Trophoblast cell (in vitro differentiated cells and primary cell): ENCODE measurements at regions not wholly inside any gene's neighbourhood (a gene's known extent, or its start where the extent isn't known, plus 50 kb on each side); places are given as distances from the start of the nearest gene placed in this dataset.

Experiments used
- DNase-seq, 2 donors: peaks; one replicate each; pipeline ENCODE4 v3.0.0-alpha.2; 2016
- H2AFZ ChIP-seq: 2 replicates; pipeline ENCODE4 v1.6.1; 2013; ENCODE audit warnings: low read length, moderate library complexity, mild to moderate bottlenecking; ENCODE audit not compliant: insufficient read depth, poor library complexity
- H2AK5ac ChIP-seq: 2 replicates; pipeline ENCODE4 v1.6.1; 2013; ENCODE audit warnings: mild to moderate bottlenecking, low read length
- H2BK120ac ChIP-seq: 2 replicates; pipeline ENCODE4 v1.6.1; 2013; ENCODE audit warnings: low read length, mild to moderate bottlenecking, moderate library complexity; ENCODE audit not compliant: insufficient read depth, poor library complexity
- H2BK12ac ChIP-seq: 2 replicates; pipeline ENCODE4 v1.6.1; 2013; ENCODE audit warnings: mild to moderate bottlenecking, low read length, moderate library complexity
- H2BK5ac ChIP-seq: 2 replicates; pipeline ENCODE4 v1.6.1; 2013; ENCODE audit warnings: low read length, low read depth, moderate library complexity, mild to moderate bottlenecking; ENCODE audit not compliant: poor library complexity
- H3K14ac ChIP-seq: 2 replicates; pipeline ENCODE4 v1.6.1; 2013; ENCODE audit warnings: mild to moderate bottlenecking, low read length
- H3K18ac ChIP-seq: 2 replicates; pipeline ENCODE4 v1.6.1; 2013; ENCODE audit warnings: mild to moderate bottlenecking, low read length
- H3K23ac ChIP-seq: 2 replicates; pipeline ENCODE4 v1.6.1; 2013; ENCODE audit warnings: low read length
- H3K27ac ChIP-seq: 2 replicates; pipeline ENCODE4 v1.5.1; 2013; ENCODE audit warnings: low read depth, mild to moderate bottlenecking, inconsistent platforms, low read length, moderate library complexity
- H3K27me3 ChIP-seq: 2 replicates; pipeline ENCODE4 v1.6.1; 2013; ENCODE audit warnings: inconsistent platforms, mild to moderate bottlenecking, low read length, moderate library complexity; ENCODE audit not compliant: insufficient read depth
- H3K36me3 ChIP-seq, 2 experiments: 1 replicate in 1 of 2; 2 replicates in 1 of 2; pipeline ENCODE4 v1.6.1; 2013; ENCODE audit warnings: low read length in 2 of 2, mild to moderate bottlenecking in 2 of 2, moderate library complexity in 1 of 2; ENCODE audit not compliant: insufficient read depth in 2 of 2, control insufficient read depth in 1 of 2
- H3K4ac ChIP-seq: 2 replicates; pipeline ENCODE4 v1.6.1; 2013; ENCODE audit warnings: low read depth, mild to moderate bottlenecking, low read length, moderate library complexity
- H3K4me1 ChIP-seq, 2 experiments: 1 replicate in 1 of 2; 2 replicates in 1 of 2; pipeline ENCODE4 v1.6.1; 2013; ENCODE audit warnings: low read length in 2 of 2, mild to moderate bottlenecking in 2 of 2, moderate library complexity in 1 of 2; ENCODE audit not compliant: insufficient read depth in 2 of 2, control insufficient read depth in 1 of 2
- H3K4me2 ChIP-seq: 2 replicates; pipeline ENCODE4 v1.6.1; 2013; ENCODE audit warnings: inconsistent platforms, mild to moderate bottlenecking, low read length, moderate library complexity
- H3K4me3 ChIP-seq: 2 replicates; pipeline ENCODE4 v1.5.1; 2013; ENCODE audit warnings: mild to moderate bottlenecking, low read depth, low read length, inconsistent platforms
- H3K79me1 ChIP-seq: one replicate; pipeline ENCODE4 v1.6.1; 2013; ENCODE audit warnings: low read length
- H3K79me2 ChIP-seq: 2 replicates; pipeline ENCODE4 v1.6.1; 2013; ENCODE audit warnings: low read length, mild to moderate bottlenecking; ENCODE audit not compliant: control insufficient read depth, insufficient read depth, poor library complexity
- H3K9ac ChIP-seq: 2 replicates; pipeline ENCODE4 v1.6.1; 2013; ENCODE audit warnings: mild to moderate bottlenecking, low read length
- H3K9me3 ChIP-seq: 2 replicates; pipeline ENCODE4 v1.6.1; 2013; ENCODE audit warnings: low read depth, mild to moderate bottlenecking, control low read depth, inconsistent platforms, low read length; ENCODE audit not compliant: insufficient read depth
- H4K12ac ChIP-seq: 2 replicates; pipeline ENCODE4 v1.6.1; 2013; ENCODE audit warnings: low read depth, mild to moderate bottlenecking, low read length, moderate library complexity
- H4K8ac ChIP-seq: 2 replicates; pipeline ENCODE4 v1.6.1; 2013; ENCODE audit warnings: low read depth, mild to moderate bottlenecking, low read length, moderate library complexity
- H4K91ac ChIP-seq: one replicate; pipeline ENCODE4 v1.6.1; 2013; ENCODE audit warnings: low read depth, mild to moderate bottlenecking, low read length, moderate library complexity
- WGBS: extraction: QIAGEN DNeasy Blood & Tissue Kit; methylation state at CpG from one replicate; pipeline ENCODE4 v1.1.7; 2013; ENCODE audit warnings: missing lambda C conversion rate; ENCODE audit not compliant: insufficient read length, insufficient coverage; ENCODE audit errors: extremely low coverage; 5-methylcytosine and 5-hydroxymethylcytosine counted together

GRCh38 chr2:59570818-59571217 lies 982.6 kb downstream of the BCL11A start:
- no peaks in the 10 kb centered on the region for H3K27me3 ChIP-seq
- no peak for DNase-seq
- H3K79me1 ChIP-seq = no peaks in the 10 kb centered on the region
- no peaks in the 10 kb centered on the region for H3K36me3 ChIP-seq
- no peak overlapping the region for H4K8ac ChIP-seq
- H3K9ac ChIP-seq = no peak overlapping the region
- no peak overlapping the region for H2BK12ac ChIP-seq
- H2AFZ ChIP-seq = no peak overlapping the region
- H3K79me2 ChIP-seq = no peaks in the 10 kb centered on the region
- H3K14ac ChIP-seq = no peak overlapping the region
- no CpG with 5 or more reads among the region's 1 CpG for WGBS
- no peak overlapping the region for H2BK5ac ChIP-seq
- no peak overlapping the region for H2AK5ac ChIP-seq
- no peak overlapping the region for H3K27ac ChIP-seq
- no peak overlapping the region for H4K12ac ChIP-seq
- H3K4me1 ChIP-seq = peaks cover 2% of the 10 kb centered on the region in 2 experiments
- no peak overlapping the region for H2BK120ac ChIP-seq
- no peaks in the 10 kb centered on the region for H3K9me3 ChIP-seq
- H4K91ac ChIP-seq = no peak overlapping the region
- no peak overlapping the region for H3K4me3 ChIP-seq
- H3K4ac ChIP-seq = no peak overlapping the region
- H3K4me2 ChIP-seq = no peak overlapping the region
- no peak overlapping the region for H3K18ac ChIP-seq
- H3K23ac ChIP-seq = no peak overlapping the region

GRCh38 chr2:59569124-59569523 lies 984.3 kb downstream of the BCL11A start:
- Histone ChIP-seq H2AFZ (no peak overlapping the region), H4K91ac (no peak overlapping the region), H4K8ac (no peak overlapping the region), H2AK5ac (no peak overlapping the region), H3K27me3 (no peaks in the 10 kb centered on the region), H3K4me2 (no peak overlapping the region), H2BK5ac (no peak overlapping the region), H3K4me1 (peaks cover 2% of the 10 kb centered on the region in 2 experiments), H3K9ac (no peak overlapping the region), H3K4ac (no peak overlapping the region), H3K36me3 (no peaks in the 10 kb centered on the region), H3K14ac (no peak overlapping the region), H3K23ac (no peak overlapping the region), H4K12ac (no peak overlapping the region), H2BK12ac (no peak overlapping the region), H3K9me3 (no peaks in the 10 kb centered on the region), H2BK120ac (no peak overlapping the region), H3K4me3 (no peak overlapping the region), H3K79me1 (no peaks in the 10 kb centered on the region), H3K27ac (no peak overlapping the region), H3K79me2 (no peaks in the 10 kb centered on the region), H3K18ac (no peak overlapping the region)
- no peak for DNase-seq
- no CpG with 5 or more reads among the region's 1 CpG for WGBS

GRCh38 chr2:59568461-59568860 lies 985.0 kb downstream of the BCL11A start:
- Histone ChIP-seq H4K12ac (no peak overlapping the region), H3K14ac (no peak overlapping the region), H3K18ac (no peak overlapping the region), H3K9me3 (no peaks in the 10 kb centered on the region), H3K79me2 (no peaks in the 10 kb centered on the region), H2BK12ac (no peak overlapping the region), H3K27ac (no peak overlapping the region), H2BK120ac (no peak overlapping the region), H3K79me1 (no peaks in the 10 kb centered on the region), H2BK5ac (no peak overlapping the region), H3K4me1 (peaks cover 2% of the 10 kb centered on the region in 2 experiments), H2AK5ac (no peak overlapping the region), H3K4me2 (no peak overlapping the region), H4K91ac (no peak overlapping the region), H3K4ac (no peak overlapping the region), H3K4me3 (no peak overlapping the region), H3K36me3 (no peaks in the 10 kb centered on the region), H3K27me3 (no peaks in the 10 kb centered on the region), H3K23ac (no peak overlapping the region), H4K8ac (no peak overlapping the region), H3K9ac (no peak overlapping the region), H2AFZ (no peak overlapping the region)
- no CpG with 5 or more reads among the region's 3 CpGs for WGBS
- no peak for DNase-seq

- H4K91ac ChIP-seq = no peak overlapping the region
- H2BK5ac ChIP-seq = no peak overlapping the region
- H3K4me2 ChIP-seq = no peak overlapping the region
- H3K36me3 ChIP-seq = no peaks in the 10 kb centered on the region
- no peak for DNase-seq
- H3K79me2 ChIP-seq = no peaks in the 10 kb centered on the region
- WGBS = no CpG with 5 or more reads among the region's 6 CpGs
- no peaks in the 10 kb centered on the region for H3K79me1 ChIP-seq
- H2AK5ac ChIP-seq = no peak overlapping the region
- no peak overlapping the region for H3K27ac ChIP-seq
- no peak overlapping the region for H3K4ac ChIP-seq
- peaks cover 2% of the 10 kb centered on the region in 2 experiments for H3K4me1 ChIP-seq
- H3K14ac ChIP-seq = no peak overlapping the region
- H4K12ac ChIP-seq = no peak overlapping the region
- H4K8ac ChIP-seq = no peak overlapping the region
- no peak overlapping the region for H3K4me3 ChIP-seq
- H3K9me3 ChIP-seq = no peaks in the 10 kb centered on the region
- no peaks in the 10 kb centered on the region for H3K27me3 ChIP-seq
- no peak overlapping the region for H3K18ac ChIP-seq
- H2BK12ac ChIP-seq = no peak overlapping the region
- no peak overlapping the region for H3K9ac ChIP-seq
- no peak overlapping the region for H2BK120ac ChIP-seq
- no peak overlapping the region for H3K23ac ChIP-seq
- no peak overlapping the region for H2AFZ ChIP-seq
Measured at GRCh38 chr2:59567151-59567550, 986.3 kb downstream of the BCL11A start.
